ENCODE measurements at regions not wholly inside any gene's neighbourhood (a gene's known extent, or its start where the extent isn't known, plus 50 kb on each side); places are given as distances from the start of the nearest gene placed in this dataset.

- H3K9me3 Mint-ChIP-seq: peaks cover 0 to 2% (median 0%) of the 10 kb centered on the region in 7 donors
- no peaks in the 10 kb centered on the region for H3K36me3 ChIP-seq (replicated peaks in 1 of 2; ENCODE audit: control insufficient read depth in 1 of 2, insufficient read depth in 2 of 2, low read length in 2 of 2)
- H3K9me3 ChIP-seq (replicated peaks in 1 of 2; ENCODE audit: control insufficient read depth in 1 of 2, insufficient read depth in 1 of 2, low read length in 2 of 2): no peaks in the 10 kb centered on the region
- H3K4me1 ChIP-seq (ENCODE audit: control insufficient read depth in 1 of 2, insufficient read depth in 2 of 2, low read length in 2 of 2): no peaks in the 10 kb centered on the region
- TF ChIP-seq CTCF (IDR thresholded peaks at IDR 0.05): no peak
- H3K79me2 ChIP-seq (ENCODE audit: insufficient read depth, low read length): no peaks in the 10 kb centered on the region
- intact Hi-C loops (cut with micrococcal nuclease): no loop called here
- no peaks in the 10 kb centered on the region for H3K27me3 ChIP-seq (ENCODE audit: control insufficient read depth in 2 of 2, insufficient read depth in 2 of 2, low read length in 2 of 2)
- no peaks in the 10 kb centered on the region for H3K4me1 Mint-ChIP-seq
- DNase-seq: no peak
- H3K36me3 Mint-ChIP-seq: no peaks in the 10 kb centered on the region
- whole genome bisulfite sequencing (ENCODE audit: insufficient coverage): 90% methylated on average over 2 of the region's 3 CpGs
- H3K27me3 Mint-ChIP-seq (ENCODE audit: low read depth in 3 of 3): peaks cover 0 to 2% (median 0%) of the 10 kb centered on the region in 3 donors
- no peak overlapping the region for H3K4me3 Mint-ChIP-seq
- H3K4me2 ChIP-seq (replicated peaks; ENCODE audit: extremely low read depth, low read length, poor library complexity, severe bottlenecking): no peak overlapping the region
- no peak overlapping the region for H3K27ac Mint-ChIP-seq
- H3K4me3 ChIP-seq (replicated peaks in 1 of 3; ENCODE audit: low read depth in 2 of 3, low read length in 3 of 3): no peak overlapping the region
- no peaks in the 10 kb centered on the region for H4K20me1 ChIP-seq (ENCODE audit: insufficient read depth, low read length)
- no peak overlapping the region for H3K27ac ChIP-seq (ENCODE audit: low read depth in 1 of 2, low read length in 2 of 2)
- no peak overlapping the region for H2AFZ ChIP-seq (ENCODE audit: insufficient read depth, low read depth, low read length, poor library complexity, severe bottlenecking)
- H3K9ac ChIP-seq (ENCODE audit: insufficient read depth, low read length, poor library complexity, severe bottlenecking): no peak overlapping the region
Observed at GRCh38 chr12:115267891-115268290, 583.9 kb upstream of the TBX3 start.

GRCh38 chr12:115267464-115267863 is 583.5 kb upstream of the TBX3 start:
- Histone ChIP-seq H3K36me3 (replicated peaks in 1 of 2; ENCODE audit: control insufficient read depth in 1 of 2, insufficient read depth in 2 of 2, low read length in 2 of 2) (no peaks in the 10 kb centered on the region), H3K79me2 (ENCODE audit: insufficient read depth, low read length) (no peaks in the 10 kb centered on the region), H3K9ac (ENCODE audit: insufficient read depth, low read length, poor library complexity, severe bottlenecking) (no peak overlapping the region), H3K4me3 (replicated peaks in 1 of 3; ENCODE audit: low read depth in 2 of 3, low read length in 3 of 3) (no peak overlapping the region), H3K4me2 (replicated peaks; ENCODE audit: extremely low read depth, low read length, poor library complexity, severe bottlenecking) (no peak overlapping the region), H3K9me3 (replicated peaks in 1 of 2; ENCODE audit: control insufficient read depth in 1 of 2, insufficient read depth in 1 of 2, low read length in 2 of 2) (no peaks in the 10 kb centered on the region), H4K20me1 (ENCODE audit: insufficient read depth, low read length) (no peaks in the 10 kb centered on the region), H3K27ac (ENCODE audit: low read depth in 1 of 2, low read length in 2 of 2) (no peak overlapping the region), H3K4me1 (ENCODE audit: control insufficient read depth in 1 of 2, insufficient read depth in 2 of 2, low read length in 2 of 2) (no peaks in the 10 kb centered on the region), H2AFZ (ENCODE audit: insufficient read depth, low read depth, low read length, poor library complexity, severe bottlenecking) (no peak overlapping the region), H3K27me3 (ENCODE audit: control insufficient read depth in 2 of 2, insufficient read depth in 2 of 2, low read length in 2 of 2) (no peaks in the 10 kb centered on the region)
- peaks cover 0 to 2% (median 0%) of the 10 kb centered on the region in 7 donors for H3K9me3 Mint-ChIP-seq
- DNase-seq: no peak
- no peaks in the 10 kb centered on the region for H3K36me3 Mint-ChIP-seq
- no peak overlapping the region for H3K4me3 Mint-ChIP-seq
- H3K27me3 Mint-ChIP-seq (ENCODE audit: low read depth in 3 of 3): peaks cover 0 to 2% (median 0%) of the 10 kb centered on the region in 3 donors
- 89% methylated on average over 3 of the region's 3 CpGs for WGBS (ENCODE audit: insufficient coverage)
- H3K27ac Mint-ChIP-seq: no peak overlapping the region
- no peak for TF ChIP-seq CTCF (IDR thresholded peaks at IDR 0.05)
- no peaks in the 10 kb centered on the region for H3K4me1 Mint-ChIP-seq
- intact Hi-C loops (cut with micrococcal nuclease): no loop called here
